NCI-H510A treated with DMSO at 0.1 percent for 48 hours (cell line): ENCODE measurements at regions not wholly inside any gene's neighbourhood (a gene's known extent, or its start where the extent isn't known, plus 50 kb on each side); places are given as distances from the start of the nearest gene placed in this dataset.

Experiments
- DNase-seq: peaks from one replicate; lab custom pipeline; 2025; lab: John Stamatoyannopoulos, UW

DNA sequence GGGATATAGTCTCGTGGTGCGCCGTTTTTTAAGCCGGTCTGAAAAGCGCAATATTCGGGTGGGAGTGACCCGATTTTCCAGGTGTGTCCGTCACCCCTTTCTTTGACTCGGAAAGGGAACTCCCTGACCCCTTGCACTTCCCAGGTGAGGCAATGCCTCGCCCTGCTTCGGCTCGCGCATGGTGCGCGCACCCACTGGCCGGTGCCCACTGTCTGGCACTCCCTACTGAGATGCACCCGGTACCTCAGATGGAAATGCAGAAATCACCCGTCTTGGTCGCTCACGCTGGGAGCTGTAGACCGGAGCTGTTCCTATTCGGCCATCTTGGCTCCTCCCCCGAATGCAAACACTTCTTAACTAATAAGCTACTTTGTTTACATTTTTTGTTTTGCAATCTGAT is 914.9 kb downstream of the OTOL1 start:
- peak; percentile 52 for DNase-seq

DNA sequence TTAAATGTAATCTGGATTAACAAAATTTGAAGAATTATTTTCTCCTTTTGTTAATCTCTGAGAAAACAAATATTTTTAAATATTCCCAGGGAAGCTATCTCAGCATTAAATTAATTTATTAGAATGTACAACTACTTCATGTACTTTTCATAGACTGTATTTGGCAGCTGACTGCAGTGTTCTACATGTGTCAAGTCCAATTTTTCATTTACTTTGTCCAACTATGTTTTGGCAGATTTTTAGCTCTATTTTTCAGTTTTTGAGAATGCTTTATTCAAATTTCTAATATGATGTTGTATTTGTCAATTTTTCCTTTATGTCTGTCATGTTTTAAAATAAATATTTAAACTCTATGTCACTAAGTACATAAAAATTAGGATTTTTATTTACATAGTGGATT is 925.1 kb downstream of the OTOL1 start:
- no peak for DNase-seq

DNA sequence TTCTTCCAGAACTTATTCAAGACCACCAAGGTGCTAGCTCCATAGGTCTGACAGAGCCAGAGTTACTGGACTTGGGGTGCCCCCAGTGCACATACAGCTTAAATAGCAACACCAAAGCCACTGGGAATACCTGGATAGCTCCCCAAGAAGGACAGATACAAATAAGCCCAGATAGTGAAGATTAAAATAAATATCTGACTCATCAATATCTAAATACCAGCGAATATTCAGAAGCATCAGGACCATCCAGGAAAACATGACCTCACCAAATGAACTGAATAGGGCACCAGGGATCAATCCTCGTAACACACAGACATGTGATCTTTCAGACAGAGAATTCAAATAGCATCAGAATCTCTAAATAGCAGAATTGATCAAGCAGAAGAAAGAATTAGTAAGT is 931.6 kb downstream of the OTOL1 start:
- DNase-seq, result no peak

GRCh38 chr3:162435750-162436149 is 939.1 kb downstream of the OTOL1 start:
- DNase-seq, result no peak

DNA sequence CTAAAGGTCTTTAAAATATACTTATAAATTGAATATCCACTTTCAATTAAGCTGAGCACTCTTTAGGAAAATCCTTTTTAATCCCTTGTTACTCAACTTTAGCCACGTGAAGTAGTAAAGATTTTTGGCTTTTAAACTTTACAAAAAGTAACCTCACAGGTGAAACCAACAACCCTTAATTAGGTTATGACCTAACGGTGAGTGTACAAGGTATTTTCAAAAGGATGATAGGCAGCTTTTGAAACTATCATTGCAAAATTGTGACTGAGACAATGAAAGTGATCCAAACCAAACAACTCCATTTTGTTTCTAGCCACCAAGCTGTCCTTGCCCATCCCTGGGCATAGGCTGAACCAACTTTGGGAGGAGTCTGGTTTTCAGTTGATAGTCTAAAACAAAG is 940.2 kb downstream of the OTOL1 start:
- no peak for DNase-seq

GRCh38 chr3:162437480-162437879 is 940.9 kb downstream of the OTOL1 start:
- no peak for DNase-seq

DNA sequence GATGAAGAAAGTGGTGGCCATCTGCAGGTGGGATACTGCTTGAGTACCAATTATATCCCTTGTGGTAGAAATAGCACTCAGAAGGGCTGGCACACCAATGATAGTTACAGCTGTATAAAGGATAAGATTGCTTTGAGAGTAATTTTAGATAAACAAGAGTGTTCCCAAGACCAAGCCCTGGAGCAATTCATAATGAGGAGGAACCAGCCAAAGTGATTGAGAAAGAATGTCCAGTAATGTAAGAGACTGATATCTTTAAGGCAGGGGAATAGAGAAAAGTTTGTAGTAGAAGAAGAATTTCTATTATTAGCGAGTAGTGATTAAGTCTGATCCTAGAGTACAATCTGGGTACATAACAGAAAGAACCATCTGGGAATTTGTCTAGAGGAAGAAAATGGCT is 945.1 kb downstream of the OTOL1 start:
- no peak for DNase-seq

GRCh38 chr3:162443376-162443775 is 946.8 kb downstream of the OTOL1 start:
- DNase-seq, result no peak

GRCh38 chr3:162468791-162469190 is 972.2 kb downstream of the OTOL1 start:
- no peak for DNase-seq

- DNase-seq, result no peak
These were observed 990.5 kb downstream of the OTOL1 start for GRCh38 chr3:162487138-162487537.

DNA sequence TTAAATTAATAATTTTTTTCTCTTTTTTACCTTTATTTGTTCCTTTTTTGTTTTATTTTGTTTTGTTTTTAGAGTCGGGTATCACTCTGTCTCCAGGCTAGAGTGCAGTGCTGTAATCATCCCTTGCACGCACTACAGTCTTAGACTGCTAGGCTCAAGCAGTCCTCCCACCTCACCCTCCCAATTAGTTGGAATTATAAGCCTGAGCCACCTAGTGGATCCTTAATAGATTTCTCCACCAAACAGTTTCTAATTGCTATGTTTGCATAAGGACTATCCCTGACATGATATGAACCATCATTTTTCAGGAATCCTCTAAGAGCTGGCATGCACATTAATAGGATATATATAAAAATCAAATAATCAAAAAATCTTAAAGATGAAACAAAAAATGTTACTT is 993.2 kb downstream of the OTOL1 start:
- no peak for DNase-seq

GRCh38 chr3:162491952-162492351 is 995.3 kb downstream of the OTOL1 start:
- no peak for DNase-seq

DNA sequence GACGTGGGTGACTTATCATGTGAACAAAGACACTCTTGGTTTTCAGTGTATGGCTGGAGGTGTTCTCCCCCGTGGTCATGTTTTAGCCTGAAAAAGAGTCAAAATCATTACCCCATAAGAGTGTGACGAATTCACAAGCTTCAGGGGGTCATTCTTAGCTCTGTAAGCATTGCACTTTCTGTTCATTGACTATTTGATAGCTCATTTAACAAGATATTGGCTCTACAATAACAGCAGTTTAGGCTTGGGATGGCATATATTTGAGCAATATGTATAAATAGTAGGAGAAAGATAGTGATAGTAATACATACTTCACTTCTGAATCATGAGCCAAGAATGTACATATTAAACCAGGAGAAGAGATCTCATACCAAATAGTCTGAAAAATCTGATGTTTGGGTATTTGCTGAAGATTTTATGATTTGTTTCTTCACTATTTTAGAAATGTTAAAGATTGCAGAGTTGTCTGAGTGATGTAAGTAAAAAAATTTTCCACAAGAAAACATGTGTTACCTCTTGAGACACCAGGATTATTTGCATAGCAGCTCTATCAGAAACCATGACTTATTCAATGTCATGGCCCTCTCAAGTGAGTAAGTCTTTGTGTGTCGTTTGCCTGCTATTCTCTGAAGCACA is 996.0 kb downstream of the OTOL1 start:
- no peak for DNase-seq

DNA sequence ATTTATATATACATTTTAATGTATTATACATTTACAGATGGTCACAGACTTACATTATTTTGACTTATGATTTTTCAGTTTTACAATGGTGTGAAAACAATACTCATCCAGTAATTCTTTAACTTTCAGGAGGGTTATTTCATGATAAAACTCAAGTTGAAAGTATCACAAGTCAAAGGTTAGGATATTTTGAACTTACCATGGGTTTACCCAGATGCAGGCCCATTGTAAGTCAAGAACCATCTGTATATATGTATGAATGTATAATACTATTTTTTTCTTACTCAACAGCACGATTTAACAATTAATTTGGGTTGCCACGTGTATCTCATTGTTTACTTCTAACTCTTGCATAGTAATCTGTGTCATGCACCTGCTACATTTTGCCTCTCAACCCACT is 1002.0 kb downstream of the OTOL1 start:
- no peak for DNase-seq

DNA sequence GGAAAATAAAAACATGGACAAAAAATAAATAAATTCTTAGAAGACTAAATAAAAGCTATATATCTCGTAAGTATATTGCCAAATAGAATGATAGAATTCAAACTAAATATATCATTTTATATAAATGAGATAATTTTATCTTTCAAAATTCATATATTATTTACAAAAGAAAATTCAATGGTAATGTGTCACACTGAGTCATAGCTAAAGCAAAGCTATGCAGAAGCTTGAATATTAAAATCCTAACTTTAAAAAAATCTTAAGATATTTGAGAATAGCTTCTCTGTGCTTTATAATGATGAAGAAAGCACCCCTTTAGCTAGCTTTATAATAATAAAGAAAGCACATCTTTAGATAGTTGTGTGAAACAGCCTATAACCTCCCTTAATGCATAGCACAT is 1010.8 kb downstream of the OTOL1 start:
- no peak for DNase-seq

GRCh38 chr3:162512488-162512887 is 1015.9 kb downstream of the OTOL1 start:
- no peak for DNase-seq

- no peak for DNase-seq
These were observed 1020.5 kb downstream of the OTOL1 start for GRCh38 chr3:162517110-162517509.

GRCh38 chr3:162521669-162522068 is 1025.1 kb downstream of the OTOL1 start:
- no peak for DNase-seq

DNA sequence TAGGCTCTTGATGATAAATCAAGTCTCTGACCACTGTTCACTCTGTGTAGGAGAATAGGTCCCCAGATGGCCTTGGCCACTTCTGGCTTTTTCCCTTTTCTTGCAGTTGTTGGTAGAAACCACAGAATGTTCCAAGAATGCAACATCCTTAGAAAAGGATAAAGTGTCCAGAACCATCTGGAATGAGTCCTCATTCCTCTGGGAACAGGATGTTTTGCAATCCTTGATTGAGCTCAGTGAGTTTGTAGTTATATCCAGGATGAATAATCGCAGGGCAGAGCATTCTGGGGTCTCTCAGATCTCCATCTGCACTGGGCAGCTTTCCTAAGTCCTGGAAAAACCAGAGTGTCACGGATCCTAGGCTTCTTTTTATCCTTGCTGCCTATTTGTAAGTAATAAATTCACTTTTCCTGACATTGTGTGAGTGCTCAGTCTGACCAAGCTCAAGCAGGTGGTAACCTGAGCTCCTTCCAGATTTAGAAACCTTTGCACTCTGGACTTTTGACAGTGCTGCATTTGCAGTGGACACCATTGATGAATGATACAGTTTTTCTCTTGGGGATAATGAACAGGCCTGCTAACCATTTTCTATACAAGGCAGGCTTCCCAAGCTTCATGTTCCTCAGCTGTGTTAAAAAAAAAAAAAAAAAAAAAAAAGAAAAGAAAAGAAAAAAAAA is 1028.6 kb downstream of the OTOL1 start:
- DNase-seq, result no peak

GRCh38 chr3:162525771-162526170 is 1029.2 kb downstream of the OTOL1 start:
- DNase-seq, result no peak

- DNase-seq, result no peak
These were observed 1037.8 kb downstream of the OTOL1 start for GRCh38 chr3:162534431-162534830.

GRCh38 chr3:162538491-162538890 is 1041.9 kb downstream of the OTOL1 start:
- DNase-seq, result no peak

DNA sequence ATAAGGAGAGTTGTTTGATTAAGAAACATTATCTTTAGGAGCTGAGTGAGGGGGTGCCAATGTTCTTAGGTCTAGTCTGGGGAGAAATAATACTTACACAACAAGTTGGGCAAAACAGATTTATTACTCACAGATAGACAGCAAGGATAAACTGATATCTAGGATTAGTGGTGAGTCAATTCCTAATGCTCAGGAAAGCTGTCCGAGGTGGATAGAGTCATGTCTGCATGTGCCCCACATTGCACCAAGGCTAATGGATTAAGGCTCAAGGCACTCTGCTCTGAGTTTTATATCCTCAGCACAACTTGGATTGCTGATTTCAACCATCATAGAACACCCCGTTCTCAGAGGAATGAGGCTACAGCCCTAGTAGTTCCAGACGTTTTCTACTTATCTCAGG is 1042.3 kb downstream of the OTOL1 start:
- DNase-seq, result no peak

- no peak for DNase-seq
These were observed 1043.8 kb downstream of the OTOL1 start for GRCh38 chr3:162540421-162540820.
